IMR-90 (cell line): ENCODE measurements at regions not wholly inside any gene's neighbourhood (a gene's known extent, or its start where the extent isn't known, plus 50 kb on each side); places are given as distances from the start of the nearest gene placed in this dataset.
A peak's percentile ranks its signal among the peaks of the same experiment; 100 is the strongest.

ENCODE experiments used
- ATAC-seq: fragments of 200-7000 bp; cut with Tn5 transposase; 2 replicates; pipeline ENCODE4 v1.9.1; 2020; ENCODE audit warnings: low read depth, mild to moderate bottlenecking, moderate library complexity
- BruUV-seq: library from RNA; stranded (reverse); fragments of 400-500 nt; replicated peaks from 2 replicates; lab custom pipeline; 2021; lab: Mats Ljungman, UMichigan
- CTCF ChIA-PET: fragments of 300-600 bp; formaldehyde crosslinking; extraction: SDS; loops from one replicate; lab custom pipeline; 2021; ENCODE audit warnings: antibody characterized with exemption; lab: Yijun Ruan, JAX
- POLR2A ChIA-PET: fragments of 300-600 bp; sonication (Branson Sonifier 250); formaldehyde crosslinking; loops from one replicate; lab custom pipeline; 2022; ENCODE audit warnings: antibody characterized with exemption; ENCODE audit not compliant: unreplicated experiment; lab: Charles Lee
- DNase-seq: peaks from one replicate; pipeline ENCODE4 v3.0.0; 2013
- H2AFZ ChIP-seq: replicated peaks from 2 replicates; pipeline ENCODE3; 2013; ENCODE audit warnings: low read length, mild to moderate bottlenecking; ENCODE audit not compliant: poor library complexity
- H2AK5ac ChIP-seq: 2 replicates; pipeline ENCODE4 v1.6.1; 2013; ENCODE audit warnings: low read depth, low read length, inconsistent platforms
- H2AK9ac ChIP-seq: replicated peaks from 2 replicates; pipeline ENCODE3; 2013; ENCODE audit warnings: mild to moderate bottlenecking, low read depth, low read length, moderate library complexity; ENCODE audit not compliant: poor library complexity
- H2BK120ac ChIP-seq: 2 replicates; pipeline ENCODE4 v1.6.1; 2013; ENCODE audit warnings: low read depth, low read length, inconsistent platforms
- H2BK15ac ChIP-seq: 3 replicates; pipeline ENCODE4 v1.6.1; 2013; ENCODE audit warnings: low read depth, low read length, inconsistent platforms
- H2BK20ac ChIP-seq: 2 replicates; pipeline ENCODE4 v1.6.1; 2013; ENCODE audit warnings: low read depth, mild to moderate bottlenecking, inconsistent platforms, low read length, moderate library complexity
- H2BK5ac ChIP-seq: 2 replicates; pipeline ENCODE4 v1.6.1; 2013; ENCODE audit warnings: mild to moderate bottlenecking, low read depth, low read length, inconsistent platforms; ENCODE audit not compliant: poor library complexity, severe bottlenecking
- H3K14ac ChIP-seq: replicated peaks from 2 replicates; pipeline ENCODE4 v1.6.1; 2013; ENCODE audit warnings: low read depth, low read length, inconsistent platforms
- H3K18ac ChIP-seq: 2 replicates; pipeline ENCODE4 v1.6.1; 2013; ENCODE audit warnings: low read depth, low read length, control low read depth
- H3K23ac ChIP-seq: 2 replicates; pipeline ENCODE4 v1.6.1; 2013; ENCODE audit warnings: low read depth, low read length, inconsistent platforms
- H3K27ac ChIP-seq: 2 replicates; pipeline ENCODE4 v1.5.1; 2013; ENCODE audit warnings: mild to moderate bottlenecking, control low read depth, low read length; ENCODE audit not compliant: insufficient read depth
- H3K27me3 ChIP-seq: 2 replicates; pipeline ENCODE4 v1.6.1; 2013; ENCODE audit warnings: low read length; ENCODE audit not compliant: control insufficient read depth, insufficient read depth
- H3K36me3 ChIP-seq: 2 replicates; pipeline ENCODE4 v1.6.1; 2013; ENCODE audit warnings: low read length, mixed read lengths; ENCODE audit not compliant: control insufficient read depth, insufficient read depth
- H3K4ac ChIP-seq: 2 replicates; pipeline ENCODE4 v1.6.1; 2013; ENCODE audit warnings: low read depth, low read length, inconsistent platforms
- H3K4me1 ChIP-seq: 2 replicates; pipeline ENCODE4 v1.6.1; 2013; ENCODE audit warnings: low read length, mixed read lengths; ENCODE audit not compliant: control insufficient read depth, insufficient read depth
- H3K4me2 ChIP-seq: 2 replicates; pipeline ENCODE4 v1.6.1; 2013; ENCODE audit warnings: low read depth, mild to moderate bottlenecking, control low read depth, low read length, moderate library complexity
- H3K4me3 ChIP-seq: 2 replicates; pipeline ENCODE4 v1.5.1; 2013; ENCODE audit warnings: low read depth, mild to moderate bottlenecking, control low read depth, low read length, moderate library complexity; ENCODE audit not compliant: insufficient read depth
- H3K56ac ChIP-seq: 2 replicates; pipeline ENCODE4 v1.6.1; 2013; ENCODE audit warnings: low read length, inconsistent platforms; ENCODE audit not compliant: insufficient read depth; ENCODE audit errors: extremely low read depth
- H3K79me1 ChIP-seq, 2 experiments: 2 replicates each; pipeline ENCODE4 v1.6.1; 2013; ENCODE audit warnings: low read length in 2 of 2, inconsistent platforms in 1 of 2, low read depth in 1 of 2
- H3K9ac ChIP-seq: 2 replicates; pipeline ENCODE4 v1.6.1; 2013; ENCODE audit warnings: low read depth, low read length, control low read depth
- H3K9me1 ChIP-seq: 2 replicates; pipeline ENCODE4 v1.6.1; 2013; ENCODE audit warnings: low read length, inconsistent platforms; ENCODE audit not compliant: insufficient read depth
- H3K9me3 ChIP-seq: 2 replicates; pipeline ENCODE4 v1.6.1; 2013; ENCODE audit warnings: low read length; ENCODE audit not compliant: control insufficient read depth, insufficient read depth
- H4K20me1 ChIP-seq: 2 replicates; pipeline ENCODE4 v1.6.1; 2013; ENCODE audit warnings: low read length, inconsistent platforms; ENCODE audit not compliant: insufficient read depth
- H4K5ac ChIP-seq: 2 replicates; pipeline ENCODE4 v1.6.1; 2013; ENCODE audit warnings: mild to moderate bottlenecking, low read depth, low read length, control low read depth
- H4K8ac ChIP-seq, 2 experiments: 2 replicates each; pipeline ENCODE4 v1.6.1; 2013; ENCODE audit warnings: low read depth in 2 of 2, low read length in 2 of 2, control low read depth in 1 of 2, inconsistent platforms in 1 of 2
- H4K91ac ChIP-seq: 2 replicates; pipeline ENCODE4 v1.6.1; 2013; ENCODE audit warnings: low read depth, low read length, inconsistent platforms; ENCODE audit not compliant: insufficient read depth
- CEBPB ChIP-seq: IDR thresholded peaks from 2 replicates; pipeline ENCODE4 v1.6.1; 2012; ENCODE audit warnings: low read depth, low read length, improper control_type of control experiment
- CHD1 ChIP-seq: IDR thresholded peaks from 2 replicates; pipeline ENCODE4 v1.6.1; 2012; ENCODE audit warnings: low read depth, low read length, improper control_type of control experiment
- FOS ChIP-seq: fragments of 150-350 bp; IDR thresholded peaks from 2 replicates; pipeline ENCODE4 v1.6.1; 2016; ENCODE audit warnings: low read depth, low read length
- MAFK ChIP-seq: IDR thresholded peaks from 2 replicates; pipeline ENCODE4 v1.6.1; 2012; ENCODE audit warnings: low read depth, low read length, improper control_type of control experiment
- MAZ ChIP-seq: IDR thresholded peaks from 2 replicates; pipeline ENCODE4 v1.6.1; 2012; ENCODE audit warnings: low read depth, mild to moderate bottlenecking, low read length, improper control_type of control experiment, moderate library complexity, borderline replicate concordance
- MXI1 ChIP-seq: IDR thresholded peaks from 2 replicates; pipeline ENCODE4 v1.6.1; 2012; ENCODE audit warnings: low read depth, mild to moderate bottlenecking, low read length, moderate library complexity, borderline replicate concordance
- NFE2L2 ChIP-seq: fragments of 150-350 bp; IDR thresholded peaks from 2 replicates; pipeline ENCODE4 v1.6.1; 2016; ENCODE audit warnings: low read depth, mild to moderate bottlenecking, low read length
- RAD21 ChIP-seq: IDR thresholded peaks from 2 replicates; pipeline ENCODE4 v1.6.1; 2012; ENCODE audit warnings: low read length, improper control_type of control experiment
- RCOR1 ChIP-seq: IDR thresholded peaks from 2 replicates; pipeline ENCODE4 v1.6.1; 2012; ENCODE audit warnings: mild to moderate bottlenecking, low read length, improper control_type of control experiment; ENCODE audit not compliant: insufficient replicate concordance
- WGBS, 2 experiments: methylation state at CpG; one replicate each; pipeline versions ENCODE4 v1.1.5 to v1.1.7; 2013; ENCODE audit warnings: missing lambda C conversion rate in 2 of 2; ENCODE audit not compliant: insufficient read length in 1 of 2; ENCODE audit errors: extremely low coverage in 2 of 2; 5-methylcytosine and 5-hydroxymethylcytosine counted together
- dilution Hi-C: fragments of 300-500 bp; cut with HindIII; formaldehyde crosslinking; loops from one replicate; pipeline ENCODE4 v1.14.3; 2018; ENCODE audit warnings: low sequenced_read_pairs; ENCODE audit not compliant: unreplicated experiment
- in situ Hi-C: fragments of 300-500 bp; cut with MboI; formaldehyde crosslinking; loops from 3 replicates; pipeline ENCODE4 v1.14.3; 2019; ENCODE audit warnings: low sequenced_read_pairs, inconsistent platforms, mixed read lengths
- intact Hi-C: fragments of 100-400 bp; cut with micrococcal nuclease; formaldehyde crosslinking; loops from 2 replicates; pipeline ENCODE4 v1.10.0; 2022
- TF ChIP-seq, protein P1 (sequence below): fragments of 150-350 bp; IDR thresholded peaks from 2 replicates; pipeline ENCODE4 v1.6.1; 2017; ENCODE audit warnings: mild to moderate bottlenecking, antibody characterized with exemption, low read length, low read depth
- TF ChIP-seq, protein P2 (sequence below): fragments of 150-350 bp; IDR thresholded peaks from 2 replicates; pipeline ENCODE4 v1.6.1; 2016; ENCODE audit warnings: low read depth, mild to moderate bottlenecking, low read length, moderate library complexity, borderline replicate concordance

DNA sequence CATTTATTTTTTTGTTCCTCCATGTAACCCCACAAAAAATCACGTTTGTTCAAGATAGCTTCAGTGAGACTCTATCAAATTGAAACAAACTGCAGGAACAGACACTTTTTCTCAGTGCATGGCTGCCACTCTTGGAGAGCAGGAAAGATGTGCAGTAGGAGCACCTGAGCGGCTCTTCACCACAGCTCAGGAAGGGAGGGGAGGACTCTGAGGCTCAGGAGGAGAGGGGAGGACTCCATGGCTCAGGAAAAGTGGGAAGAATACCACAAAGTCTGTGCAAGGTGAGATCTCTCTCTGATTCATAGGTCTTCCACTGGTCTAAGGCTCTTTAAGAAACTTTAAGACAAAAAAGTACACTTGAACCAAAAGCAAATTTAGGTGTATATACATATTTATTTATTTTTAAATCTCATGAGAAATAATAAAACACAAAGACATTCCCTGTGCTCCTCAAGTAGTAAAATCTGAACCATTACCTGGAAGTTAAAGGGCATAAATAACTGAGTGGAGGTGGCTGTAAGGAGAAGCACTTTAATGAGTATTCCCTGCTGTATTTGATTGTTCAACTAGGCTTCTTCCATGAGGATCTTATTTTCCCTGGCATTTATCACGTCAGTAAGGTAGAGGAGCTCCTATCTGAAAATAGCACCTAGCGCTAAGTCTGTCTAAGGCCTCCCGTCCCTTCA is 69.2 kb upstream of the CCN6 start (continued):
- no peak for TF ChIP-seq RAD21

DNA sequence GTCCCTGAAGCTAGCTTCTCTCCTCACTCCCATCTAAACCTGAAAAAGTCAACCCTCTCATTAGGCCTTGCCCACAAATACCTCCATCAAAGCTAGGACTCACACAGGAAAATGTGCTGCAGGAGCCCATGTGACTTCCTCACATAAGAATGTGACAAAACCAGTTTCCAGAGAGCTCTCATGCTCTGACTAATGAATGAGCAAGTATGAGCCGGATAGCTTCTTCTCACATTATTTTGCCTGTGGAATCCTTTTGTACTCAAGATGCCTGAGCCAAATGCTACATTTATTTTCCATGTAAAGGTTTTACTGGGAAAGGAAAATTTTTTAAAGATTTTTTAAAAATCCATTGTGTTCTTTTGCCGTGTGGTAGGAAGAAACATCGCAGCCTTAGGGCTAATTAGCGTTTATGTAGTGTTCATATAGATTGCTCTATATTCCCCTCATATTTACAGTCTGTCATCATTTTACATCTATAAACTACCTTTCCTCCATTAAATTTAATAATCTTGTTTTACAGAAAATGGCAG is 68.6 kb upstream of the CCN6 start:
- in situ Hi-C loops (no loop called here), dilution Hi-C loops (no loop called here), intact Hi-C loops (no loop called here)
- Histone ChIP-seq H3K27me3 (no peaks in the 10 kb centered on the region), H3K9me3 (no peaks in the 10 kb centered on the region), H3K4me2 (no peak overlapping the region), H2AK5ac (peak overlapping the region; percentile 92), H2BK120ac (peak overlapping the region; percentile 75), H4K5ac (peak overlapping the region; percentile 70; the same call in 1 of the 2 replicates), H3K79me1 (no peaks in the 10 kb centered on the region), H3K4me3 (no peak overlapping the region), H4K91ac (peak overlapping the region; percentile 80), H3K18ac (peak overlapping the region; percentile 83; the same call in 1 of the 2 replicates), H3K56ac (peak overlapping the region; percentile 23; the same call in 1 of the 2 replicates), H4K8ac (peak overlapping the region; percentile 39 to 79; a peak in 3 of 4 replicates), H4K20me1 (no peaks in the 10 kb centered on the region), H3K9me1 (peaks cover 6% of the 10 kb centered on the region; the same call in 1 of the 2 replicates), H3K4me1 (peaks cover 11% of the 10 kb centered on the region), H3K27ac (no peak overlapping the region), H2BK20ac (peak overlapping the region; percentile 98; the same call in 1 of the 2 replicates), H2AK9ac (peak overlapping the region; percentile 77), H2BK15ac (peak overlapping the region; percentile 83), H2AFZ (peak overlapping the region; percentile 85), H3K36me3 (no peaks in the 10 kb centered on the region), H3K23ac (peak overlapping the region; percentile 52; the same call in 1 of the 2 replicates), H3K14ac (peak overlapping the region; percentile 86), H2BK5ac (peak overlapping the region; percentile 88), H3K4ac (peak overlapping the region; percentile 81), H3K9ac (no peak overlapping the region)
- no CpG with 5 or more reads among the region's 4 CpGs for WGBS, 2 experiments
- BruUV-seq = no TSS peak
- CTCF ChIA-PET = interaction anchor here (1.3 kb wide), 1 partner anchor 22 kb away, joined by 4 read pairs; no protein-coding TSS in a partner anchor
- ATAC-seq = peak; percentile 84
- POLR2A ChIA-PET = no interaction called here
- DNase-seq = peak; percentile 96
- no peak for TF ChIP-seq CHD1
- TF ChIP-seq, protein P1, sequence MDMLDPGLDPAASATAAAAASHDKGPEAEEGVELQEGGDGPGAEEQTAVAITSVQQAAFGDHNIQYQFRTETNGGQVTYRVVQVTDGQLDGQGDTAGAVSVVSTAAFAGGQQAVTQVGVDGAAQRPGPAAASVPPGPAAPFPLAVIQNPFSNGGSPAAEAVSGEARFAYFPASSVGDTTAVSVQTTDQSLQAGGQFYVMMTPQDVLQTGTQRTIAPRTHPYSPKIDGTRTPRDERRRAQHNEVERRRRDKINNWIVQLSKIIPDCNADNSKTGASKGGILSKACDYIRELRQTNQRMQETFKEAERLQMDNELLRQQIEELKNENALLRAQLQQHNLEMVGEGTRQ = peak; percentile 90
- TF ChIP-seq, protein P2, sequence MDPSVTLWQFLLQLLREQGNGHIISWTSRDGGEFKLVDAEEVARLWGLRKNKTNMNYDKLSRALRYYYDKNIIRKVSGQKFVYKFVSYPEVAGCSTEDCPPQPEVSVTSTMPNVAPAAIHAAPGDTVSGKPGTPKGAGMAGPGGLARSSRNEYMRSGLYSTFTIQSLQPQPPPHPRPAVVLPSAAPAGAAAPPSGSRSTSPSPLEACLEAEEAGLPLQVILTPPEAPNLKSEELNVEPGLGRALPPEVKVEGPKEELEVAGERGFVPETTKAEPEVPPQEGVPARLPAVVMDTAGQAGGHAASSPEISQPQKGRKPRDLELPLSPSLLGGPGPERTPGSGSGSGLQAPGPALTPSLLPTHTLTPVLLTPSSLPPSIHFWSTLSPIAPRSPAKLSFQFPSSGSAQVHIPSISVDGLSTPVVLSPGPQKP = no peak
- 0 out of 2 replicates have a peak, but pooled peaks have one; percentile 6 for TF ChIP-seq FOS
- 0 out of 2 replicates have a peak, but pooled peaks have one; percentile 6 for TF ChIP-seq CEBPB
- TF ChIP-seq RCOR1 = no peak
- TF ChIP-seq NFE2L2 = no peak
- no peak for TF ChIP-seq MAZ
- no peak for TF ChIP-seq MXI1
- TF ChIP-seq MAFK = no peak
